ENCODE measurements at regions not wholly inside any gene's neighbourhood (a gene's known extent, or its start where the extent isn't known, plus 50 kb on each side); places are given as distances from the start of the nearest gene placed in this dataset.
"Not testable (repeated sequence)": the region's sequence is repeated elsewhere in the genome, so short reads cannot be mapped to it uniquely, and the experiment has no call there.

DNA sequence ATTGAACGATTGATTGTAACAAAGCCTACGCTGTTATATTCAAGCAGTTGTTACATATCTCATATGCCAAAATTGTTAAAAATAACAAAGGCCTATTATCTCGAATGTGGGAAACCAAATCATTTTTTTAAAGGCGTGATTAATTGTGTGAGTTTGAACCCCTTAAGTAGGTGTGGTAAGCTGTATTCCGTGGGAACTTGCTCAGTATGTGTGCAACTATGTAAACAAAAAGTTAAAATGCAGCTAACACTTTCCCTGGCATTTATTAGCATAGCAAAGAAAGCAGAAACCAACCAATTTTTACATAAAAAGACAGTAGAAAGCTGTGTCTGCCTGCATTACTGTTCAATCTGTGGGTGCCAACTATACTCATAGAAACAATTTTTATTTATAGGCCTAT, 166.0 kb upstream of the HAND2 start:
- no peak for DNase-seq

DNA sequence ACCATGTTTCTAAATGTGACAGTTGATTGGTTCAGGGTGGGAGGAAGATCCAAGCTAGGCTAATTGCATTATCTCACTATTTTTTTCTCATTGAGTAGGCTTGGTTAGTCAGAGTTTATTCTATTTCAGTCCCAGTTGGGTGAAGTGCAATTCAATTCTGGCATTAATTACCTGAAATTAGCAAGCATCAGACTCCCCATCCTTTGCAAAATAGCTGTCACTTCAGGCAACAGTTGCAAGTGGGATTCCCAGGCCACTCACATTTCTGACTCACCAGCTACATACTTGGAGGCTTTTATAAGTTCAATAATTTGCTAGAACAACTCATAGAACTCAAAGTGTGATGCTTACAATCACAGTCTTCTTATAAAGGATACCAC, 155.8 kb upstream of the HAND2 start:
- no peak for DNase-seq

DNA sequence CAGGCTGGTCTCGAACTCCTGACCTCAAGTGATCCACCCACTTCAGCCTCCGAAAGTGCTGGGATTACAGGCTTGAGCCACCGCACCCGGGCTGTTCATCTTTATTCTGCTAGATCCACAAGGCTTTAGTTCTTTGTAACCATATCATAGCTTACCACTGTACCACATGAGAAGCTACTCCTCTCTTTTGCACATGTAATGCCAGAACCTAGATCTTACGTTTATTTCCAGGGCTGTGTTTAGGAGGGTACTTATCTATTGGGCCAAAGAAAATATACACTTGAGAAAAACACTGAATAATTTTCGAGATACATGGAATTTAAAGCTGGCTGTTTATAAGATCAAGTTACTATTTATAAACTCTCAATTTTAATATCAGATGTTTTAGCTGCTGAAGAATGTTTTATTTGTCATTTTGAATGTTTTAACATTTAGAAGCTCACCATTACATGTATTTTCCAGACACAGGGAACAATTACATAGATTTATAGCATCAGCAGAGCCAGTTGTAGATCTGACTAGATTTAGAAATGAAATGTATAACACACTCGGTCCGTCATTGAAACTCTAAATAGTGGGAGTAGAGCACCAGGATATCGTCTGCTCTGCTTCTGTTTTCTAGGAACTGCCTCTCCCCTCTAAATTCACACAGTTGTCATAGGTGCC, 155.3 kb upstream of the HAND2 start:
- no peak for DNase-seq

DNA sequence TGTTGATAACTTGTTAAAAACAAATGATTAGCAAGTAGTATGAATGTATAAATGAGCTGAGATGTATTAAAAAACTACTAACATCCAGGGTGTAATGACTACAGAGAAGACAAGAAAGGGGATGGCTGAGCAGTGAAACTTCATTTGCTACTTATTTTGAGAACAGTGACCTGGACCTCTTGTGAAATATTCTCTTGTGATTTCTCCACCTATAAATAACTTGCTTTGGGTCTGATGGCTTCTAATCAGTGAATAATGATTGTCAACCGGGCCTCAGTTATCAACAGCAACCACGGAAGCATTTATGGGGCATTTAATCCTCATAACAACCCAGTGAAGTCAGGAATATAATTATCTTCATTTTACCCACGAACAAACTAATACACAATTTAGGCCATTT, 154.2 kb upstream of the HAND2 start:
- DNase-seq: no peak

DNA sequence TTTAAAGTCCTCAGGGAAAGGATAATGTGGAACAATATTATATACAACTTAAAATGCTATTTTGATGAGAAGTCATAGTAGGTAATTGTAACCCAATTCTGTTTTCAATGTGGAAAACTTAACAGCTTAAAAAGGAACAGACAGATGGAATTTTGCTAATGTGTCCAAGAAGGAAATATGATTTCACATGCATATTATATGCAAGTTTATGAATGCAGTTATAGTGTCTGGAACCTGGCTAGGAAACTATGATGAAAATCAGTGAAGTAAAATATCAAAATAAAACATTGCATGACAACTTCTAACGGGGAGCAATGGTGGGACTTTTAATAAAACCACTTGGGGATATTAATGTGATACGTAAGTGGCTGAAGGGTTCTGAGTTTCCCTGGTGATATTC, 152.6 kb upstream of the HAND2 start:
- DNase-seq: no peak

DNA sequence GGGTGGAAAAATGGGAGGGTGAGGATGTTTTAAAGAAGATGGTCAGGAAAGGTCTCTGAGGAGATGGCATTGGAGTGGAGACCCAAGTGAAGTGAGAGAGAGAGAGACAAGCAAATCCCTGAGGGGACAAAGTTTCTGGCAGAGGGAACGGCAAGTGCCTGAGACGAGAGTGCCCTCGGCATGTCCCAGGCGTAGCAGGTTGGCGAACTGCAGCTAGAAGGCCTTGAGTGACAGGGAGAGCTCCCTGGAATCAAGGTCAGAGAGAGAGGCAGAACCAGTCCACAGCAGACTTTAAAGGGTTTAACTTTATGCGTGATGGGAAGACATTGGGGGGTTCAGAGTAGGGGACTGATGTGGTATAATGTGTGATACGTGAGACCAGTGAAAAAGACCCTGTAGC, 150.2 kb upstream of the HAND2 start:
- no peak for DNase-seq

DNA sequence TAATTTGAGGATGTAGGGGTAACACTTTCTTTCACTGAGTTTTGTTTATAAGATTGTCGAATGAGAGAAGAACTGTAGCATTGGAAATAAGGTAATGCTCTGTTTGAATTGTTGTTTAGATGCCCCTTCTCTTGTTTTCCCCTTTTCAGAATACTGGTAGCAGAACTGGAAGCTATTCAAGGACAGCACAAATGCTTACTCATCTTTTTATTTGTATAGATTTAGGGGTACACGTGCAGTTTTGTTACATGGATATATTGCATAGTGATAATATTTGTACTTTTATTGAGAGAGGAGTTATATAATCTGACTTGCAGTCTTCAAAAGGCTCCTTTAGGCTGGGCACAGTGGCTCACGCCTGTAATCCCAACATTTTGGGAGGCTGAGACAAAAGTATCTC, 145.4 kb upstream of the HAND2 start:
- no peak for DNase-seq

DNA sequence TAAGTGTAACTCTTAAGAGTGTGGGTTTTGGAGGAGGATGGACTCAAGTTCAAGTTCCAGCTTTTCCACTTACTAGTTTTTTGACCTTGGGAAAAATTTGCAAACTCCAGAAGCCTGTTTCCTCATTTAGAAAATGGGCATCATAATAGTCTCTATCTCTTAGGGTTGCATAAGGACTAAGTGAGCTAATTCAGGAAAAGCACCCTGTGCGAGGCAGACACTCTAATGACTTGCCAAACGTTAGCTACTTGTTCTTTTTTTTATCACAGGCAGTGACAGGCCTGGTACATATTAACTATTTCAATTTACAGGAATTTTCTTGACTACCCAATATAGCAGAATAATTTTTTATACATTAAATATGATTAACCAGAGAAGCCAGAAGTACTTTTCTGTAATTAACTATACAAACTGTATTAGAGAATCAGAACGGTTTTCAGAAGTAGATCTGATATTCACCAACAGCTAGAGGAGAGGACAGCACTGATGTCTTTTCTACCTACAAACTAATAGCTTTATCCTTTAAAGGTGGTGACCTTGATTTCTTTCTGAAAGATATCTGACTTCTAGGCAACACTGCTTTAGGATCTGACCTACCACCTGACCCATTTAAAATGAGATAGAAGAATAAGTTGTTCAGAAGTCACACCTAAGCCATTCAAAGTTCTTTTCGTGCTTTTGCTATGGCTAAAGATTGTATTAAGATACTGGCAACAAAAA, 139.6 kb upstream of the HAND2 start:
- no peak for DNase-seq

DNA sequence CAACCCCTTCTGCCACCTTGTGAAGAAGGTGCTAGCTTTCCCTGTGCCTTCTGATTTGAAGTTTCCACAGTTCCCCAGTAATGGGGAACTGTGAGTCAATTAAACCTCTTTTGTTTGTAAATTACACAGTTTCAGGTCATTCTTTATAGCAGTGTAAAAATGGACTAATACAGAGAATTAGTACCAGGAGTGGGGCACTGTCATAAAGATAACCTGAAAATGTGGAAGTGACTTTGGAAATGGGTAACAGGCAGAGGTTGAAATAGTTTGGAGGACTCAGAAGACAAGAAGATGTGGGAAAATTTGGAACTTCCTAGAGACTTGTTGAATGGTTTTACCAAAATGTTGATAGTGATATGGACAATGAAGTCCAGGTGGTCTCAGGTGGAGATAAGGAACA, 131.0 kb upstream of the HAND2 start:
- DNase-seq: no peak

DNA sequence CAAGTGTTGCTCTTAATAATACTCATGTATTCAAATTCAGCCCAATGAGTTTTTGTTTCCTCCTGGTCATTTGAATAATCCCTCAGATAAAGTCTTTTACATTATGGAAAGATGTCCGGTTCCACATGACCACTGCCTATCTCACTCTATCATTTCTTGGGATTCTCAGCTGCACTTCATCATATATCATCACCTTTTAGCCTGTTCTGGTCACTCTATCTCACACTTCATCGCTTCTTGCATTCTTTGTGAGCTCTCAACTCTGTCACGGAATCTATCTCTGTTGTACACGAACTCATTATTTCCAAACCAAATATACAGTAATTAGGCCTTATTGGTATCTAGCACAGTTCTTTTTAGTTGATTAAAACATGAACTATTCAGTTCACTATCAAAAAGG, 126.9 kb upstream of the HAND2 start:
- no peak for DNase-seq

DNA sequence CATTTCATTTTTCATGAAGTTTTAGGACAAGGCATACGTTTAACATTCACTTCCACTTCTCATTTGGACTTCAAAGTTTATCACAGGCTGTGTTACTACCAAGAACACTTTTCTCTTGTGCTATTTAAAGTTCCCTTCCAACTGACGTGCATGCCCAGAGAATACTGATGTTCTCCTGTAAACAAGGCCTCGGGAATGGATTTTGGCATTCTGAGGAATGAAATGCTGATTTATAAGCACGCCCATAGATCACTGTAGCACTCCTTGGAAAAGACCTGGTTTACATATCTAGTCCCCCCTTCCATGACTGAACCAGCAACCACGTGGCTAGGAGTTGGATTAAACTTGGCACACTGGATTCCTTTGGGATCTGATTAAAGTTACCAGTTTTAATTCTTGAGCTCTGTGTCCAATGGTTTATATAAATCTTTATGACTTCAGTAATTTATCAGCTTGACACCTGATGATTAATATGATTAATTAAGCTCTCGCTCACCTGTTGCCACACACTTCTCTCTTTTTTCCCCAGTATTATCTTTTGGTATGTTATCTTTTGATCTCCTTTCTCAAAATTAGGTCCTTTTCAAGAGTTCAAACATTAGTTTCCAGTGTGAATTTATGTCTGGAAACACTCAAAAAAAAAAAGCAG, 122.4 kb upstream of the HAND2 start:
- DNase-seq: no peak

DNA sequence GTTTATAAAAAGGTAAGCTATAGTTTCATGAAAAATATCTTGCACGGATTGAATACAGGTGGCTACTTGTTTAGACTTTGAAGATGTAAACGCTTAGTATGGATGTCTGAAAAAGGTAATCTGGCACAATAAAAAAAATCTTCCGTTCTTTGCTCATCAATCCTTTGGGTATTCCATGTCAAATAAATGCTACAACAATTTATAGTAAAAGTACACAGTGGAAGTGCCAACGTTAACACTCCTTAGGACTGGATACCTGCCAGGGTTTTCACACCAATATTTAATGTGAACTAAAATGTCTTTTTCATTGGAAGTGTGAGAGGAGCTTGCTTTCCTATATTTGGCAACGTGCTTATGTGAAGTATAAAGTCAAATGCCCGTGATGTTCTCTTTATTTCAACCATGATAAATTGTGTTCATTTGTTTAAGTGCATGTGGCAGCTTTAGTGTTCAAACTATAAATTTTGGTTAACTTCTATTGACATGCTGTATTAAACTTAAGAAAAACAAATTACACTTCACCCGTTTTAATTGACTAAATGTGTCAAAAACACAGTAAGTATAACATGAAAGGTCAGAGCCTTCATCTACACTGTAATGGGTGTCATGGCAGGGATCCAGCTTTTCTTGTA, 121.7 kb upstream of the HAND2 start:
- DNase-seq: no peak

DNA sequence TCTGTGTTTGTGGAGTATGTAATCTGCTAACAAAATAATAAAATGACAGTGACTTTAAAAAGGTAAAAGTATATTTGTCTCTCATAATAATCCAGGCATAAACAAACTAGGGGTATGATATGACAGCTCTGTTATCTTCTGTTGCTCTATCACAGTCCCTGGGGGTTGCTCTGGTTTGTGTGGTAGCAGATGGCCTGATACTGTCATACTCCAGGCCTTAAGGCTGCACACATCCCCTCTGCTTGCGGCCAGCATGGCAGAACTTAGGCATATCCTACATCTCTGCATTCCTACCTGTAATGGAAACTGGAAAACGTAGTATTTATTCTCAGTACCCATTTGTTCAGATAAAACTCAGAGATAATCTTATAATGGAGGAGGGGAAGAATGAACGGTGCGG, 117.9 kb upstream of the HAND2 start:
- no peak for DNase-seq

DNA sequence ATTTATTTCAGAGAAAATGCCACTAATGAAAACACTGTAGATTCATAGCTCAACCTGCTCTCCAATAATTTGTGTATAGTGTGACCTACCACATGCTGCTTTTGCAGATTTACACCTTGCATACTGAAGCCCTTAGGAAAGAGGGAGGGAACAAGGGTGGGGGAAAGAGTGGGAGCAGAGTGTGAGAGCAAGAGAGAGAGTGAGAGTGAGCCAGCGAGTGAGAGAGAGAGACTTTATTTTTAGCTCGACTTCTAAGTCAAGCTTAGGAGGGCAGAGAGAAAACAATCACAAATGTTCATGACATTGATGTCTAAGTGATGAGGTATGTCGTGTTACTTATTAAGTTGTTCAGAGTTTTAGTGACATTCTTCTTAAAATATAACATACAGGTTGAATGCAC, 112.5 kb upstream of the HAND2 start:
- no peak for DNase-seq

DNA sequence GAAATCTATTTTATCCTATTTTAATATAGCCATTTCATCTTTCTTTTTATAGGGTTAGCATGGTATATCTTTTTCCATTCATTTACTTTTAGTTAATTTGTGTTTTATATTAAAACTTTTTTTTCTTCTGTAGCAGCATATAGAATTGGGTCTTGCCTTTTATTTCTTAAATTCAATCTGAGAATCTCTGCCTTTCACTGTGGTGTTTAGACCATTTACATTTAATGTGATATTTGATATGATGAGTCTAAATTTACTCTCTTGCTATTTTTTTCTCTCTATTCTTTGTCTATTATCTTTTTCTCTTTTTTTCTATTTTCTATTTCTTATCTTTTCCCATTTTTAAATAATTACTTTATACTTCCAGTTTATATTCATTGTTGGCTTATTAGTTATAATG, 105.4 kb upstream of the HAND2 start:
- DNase-seq: no peak

DNA sequence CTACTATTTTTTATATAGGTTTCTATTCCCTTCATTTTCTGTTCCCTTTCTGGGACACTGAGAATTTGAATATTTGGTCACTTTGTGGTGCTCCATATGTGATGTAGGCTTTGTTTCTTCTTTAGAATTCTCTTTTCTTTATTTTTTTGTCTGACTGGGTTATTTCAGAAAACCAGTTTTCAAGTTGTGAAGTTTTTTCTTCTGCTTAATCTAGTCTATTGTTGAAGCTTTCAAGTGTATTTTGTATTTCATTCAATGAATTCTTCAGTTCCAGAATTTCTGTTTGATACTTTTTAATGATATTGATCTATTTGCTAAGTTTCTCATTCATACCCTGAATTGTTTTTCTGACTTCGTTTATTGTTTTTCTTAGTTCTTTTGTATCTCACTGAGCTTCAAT, 96.2 kb upstream of the HAND2 start:
- no peak for DNase-seq

DNA sequence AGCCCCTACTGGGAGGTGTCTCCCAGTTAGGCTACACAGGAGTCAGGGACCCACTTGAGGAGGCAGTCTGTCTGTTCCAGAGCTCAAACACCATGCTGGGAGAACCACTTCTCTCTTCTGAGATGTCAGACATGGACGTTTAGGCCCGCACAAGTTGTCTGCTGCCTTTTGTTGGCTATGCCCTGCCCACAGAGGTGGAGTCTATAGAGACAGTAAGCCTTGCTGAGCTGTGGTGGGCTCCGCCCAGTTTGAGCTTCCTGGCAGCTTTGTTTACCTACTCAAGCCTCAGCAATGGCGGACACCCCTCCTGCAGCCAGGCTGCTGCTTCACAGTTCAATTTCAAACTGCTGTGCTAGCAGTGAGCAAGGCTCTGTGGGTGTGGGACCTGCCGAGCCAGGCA, 88.6 kb upstream of the HAND2 start:
- DNase-seq: not testable (repeated sequence)

DNA sequence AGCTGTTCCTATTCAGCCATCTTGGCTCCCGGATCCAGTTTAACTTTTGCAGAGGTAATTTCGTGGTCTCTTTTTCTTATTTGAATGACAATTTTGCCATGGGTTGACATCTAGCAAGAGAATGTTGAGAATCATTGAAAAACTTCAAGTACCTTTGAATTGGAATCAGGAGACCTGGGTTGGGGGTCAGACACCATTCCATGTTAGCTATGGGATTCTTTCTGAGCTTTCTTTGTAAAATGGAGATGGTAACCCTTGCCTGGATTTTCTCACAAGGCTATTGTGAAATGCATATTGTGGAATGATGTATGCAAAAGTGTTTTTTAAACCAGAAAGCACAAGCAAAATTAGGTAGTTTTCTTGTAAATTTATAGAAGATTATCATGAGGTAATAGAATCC, 79.1 kb upstream of the HAND2 start:
- DNase-seq: no peak

DNA sequence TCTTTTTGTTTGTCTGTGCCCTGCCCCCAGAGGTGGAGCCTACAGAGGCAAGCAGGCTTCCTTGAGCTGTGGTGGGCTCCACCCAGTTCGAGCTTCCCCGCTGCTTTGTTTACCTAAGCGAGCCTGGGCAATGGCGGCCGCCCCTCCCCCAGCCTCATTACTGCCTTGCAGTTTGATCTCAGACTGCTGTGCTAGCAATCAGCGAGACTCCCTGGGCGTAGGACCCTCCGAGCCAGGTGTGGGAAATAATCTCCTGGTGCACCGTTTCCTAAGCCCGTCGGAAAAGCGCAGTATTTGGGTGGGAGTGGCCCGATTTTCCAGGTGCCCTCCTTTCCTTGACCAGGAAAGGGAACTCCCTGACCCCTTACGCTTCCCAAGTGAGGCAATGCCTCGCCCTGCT, 78.6 kb upstream of the HAND2 start:
- DNase-seq: not testable (repeated sequence)

DNA sequence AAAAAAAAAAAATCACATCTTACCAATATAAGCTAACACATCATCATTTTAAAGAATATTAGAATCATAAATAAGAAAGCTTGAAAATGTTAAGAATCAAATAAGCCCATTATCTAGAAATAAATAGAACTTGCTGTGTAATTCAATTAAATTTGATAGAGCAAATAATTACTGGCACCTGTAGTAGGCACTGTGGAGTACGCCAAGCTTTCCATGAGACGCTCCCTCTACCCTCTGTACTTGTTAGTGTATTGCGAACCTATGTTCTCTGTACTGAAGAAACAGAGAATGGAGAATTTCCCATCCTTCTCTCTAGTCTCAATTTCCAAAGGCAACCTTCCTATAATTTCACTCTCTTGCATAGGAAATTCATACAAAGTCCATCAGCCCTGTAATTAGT, 61.7 kb upstream of the HAND2 start:
- no peak for DNase-seq

DNA sequence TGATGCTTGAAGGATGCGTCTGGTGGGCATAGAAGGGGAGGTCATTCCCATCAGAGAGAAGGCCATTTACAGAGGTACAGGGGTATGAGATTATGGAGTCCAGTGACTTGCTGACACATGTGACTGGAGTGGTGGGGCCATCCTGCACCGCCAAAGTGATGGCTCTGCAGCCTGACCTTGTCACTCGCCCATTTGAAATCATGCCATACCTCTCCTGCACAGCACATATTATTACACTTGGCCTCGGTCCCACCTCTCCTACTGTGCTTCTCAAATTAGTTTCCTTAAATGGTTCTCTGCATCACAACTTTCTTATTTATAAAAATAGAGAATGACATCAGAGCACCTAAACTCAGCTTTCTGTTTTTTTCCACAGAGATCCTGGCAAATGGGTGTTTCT, 60.7 kb upstream of the HAND2 start:
- DNase-seq: no peak

DNA sequence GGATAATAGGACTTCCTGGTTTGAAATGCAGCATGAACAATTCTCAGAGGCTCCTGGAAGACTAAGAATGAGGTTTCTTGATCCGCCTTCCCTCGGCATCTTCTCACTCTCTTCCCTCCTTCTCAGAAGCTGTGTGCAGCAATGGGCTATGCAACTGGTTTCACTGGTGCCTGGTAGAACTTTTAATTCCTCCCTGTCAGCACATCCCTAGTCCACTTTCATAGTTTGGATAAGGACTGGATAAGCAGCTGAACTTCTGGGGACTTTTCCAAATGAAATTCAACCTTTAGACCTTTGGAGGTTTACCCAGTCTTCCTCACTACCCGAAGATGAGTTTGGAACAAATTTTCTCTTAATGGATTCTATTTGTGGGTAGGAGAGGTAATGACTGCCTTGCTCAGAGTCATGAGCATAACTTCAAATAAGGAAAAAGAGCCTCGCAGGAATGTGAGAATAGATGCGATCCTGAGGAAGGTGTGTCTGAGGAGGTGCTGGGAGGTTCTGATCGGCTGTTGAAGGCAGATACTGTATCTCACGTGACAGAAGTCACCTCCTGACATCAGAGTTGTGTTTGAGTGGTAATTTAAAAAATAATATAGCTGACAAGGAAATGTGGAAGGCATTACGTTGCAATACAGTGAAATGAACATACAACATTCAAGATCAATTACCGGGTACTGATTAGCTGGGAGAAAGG, 56.0 kb upstream of the HAND2 start:
- DNase-seq: no peak

DNA sequence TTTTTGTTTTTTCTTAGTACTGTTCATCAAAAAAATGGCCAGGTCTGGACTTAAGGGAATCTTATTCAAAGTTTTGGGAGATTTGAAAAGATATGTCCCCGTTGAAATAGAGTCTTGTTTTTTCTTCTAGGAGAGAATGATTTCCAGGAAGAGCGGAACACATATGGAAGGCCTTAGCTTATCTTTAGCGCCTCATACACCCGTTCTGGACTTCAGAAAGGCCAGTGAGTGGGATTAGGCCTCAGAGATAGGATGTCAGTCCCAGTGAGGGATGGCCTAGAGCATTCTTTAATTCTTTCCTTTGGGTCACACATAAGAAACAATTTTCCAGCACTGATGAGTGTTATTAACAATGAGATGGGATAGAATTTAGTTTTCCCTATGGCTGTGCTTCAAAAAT, 54.5 kb upstream of the HAND2 start:
- no peak for DNase-seq
